ENCODE measurements at regions not wholly inside any gene's neighbourhood (a gene's known extent, or its start where the extent isn't known, plus 50 kb on each side); places are given as distances from the start of the nearest gene placed in this dataset.
"Not testable (repeated sequence)": the region's sequence is repeated elsewhere in the genome, so short reads cannot be mapped to it uniquely, and the experiment has no call there.

GRCh38 chr5:135182675-135183074, 148.6 kb upstream of the PITX1 start:
- DNase-seq (ENCODE audit: low read depth), result no peak

GRCh38 chr5:135181653-135182052, 147.6 kb upstream of the PITX1 start:
- DNase-seq (ENCODE audit: low read depth), result no peak

- no peak for DNase-seq (ENCODE audit: low read depth)
Measured at GRCh38 chr5:135179308-135179980, 145.4 kb upstream of the PITX1 start.

GRCh38 chr5:135178476-135179155, 144.6 kb upstream of the PITX1 start:
- DNase-seq (ENCODE audit: low read depth), result no peak

GRCh38 chr5:135177591-135177990, 143.6 kb upstream of the PITX1 start:
- no peak for DNase-seq (ENCODE audit: low read depth)

- DNase-seq (ENCODE audit: low read depth), result no peak
Measured at GRCh38 chr5:135176991-135177390, 143.0 kb upstream of the PITX1 start.

- DNase-seq (ENCODE audit: low read depth), result no peak
Measured at GRCh38 chr5:135174315-135175096, 140.5 kb upstream of the PITX1 start.

GRCh38 chr5:135173662-135174290, 139.7 kb upstream of the PITX1 start:
- DNase-seq (ENCODE audit: low read depth), result no peak

GRCh38 chr5:135172718-135173117, 138.7 kb upstream of the PITX1 start:
- no peak for DNase-seq (ENCODE audit: low read depth)

- no peak for DNase-seq (ENCODE audit: low read depth)
Measured at GRCh38 chr5:135171336-135171735, 137.3 kb upstream of the PITX1 start.

GRCh38 chr5:135170500-135170899, 136.5 kb upstream of the PITX1 start:
- no peak for DNase-seq (ENCODE audit: low read depth)

- no peak for DNase-seq (ENCODE audit: low read depth)
Measured at GRCh38 chr5:135169753-135170152, 135.7 kb upstream of the PITX1 start.

- DNase-seq (ENCODE audit: low read depth), result no peak
Measured at GRCh38 chr5:135167634-135168033, 133.6 kb upstream of the PITX1 start.

- not testable (repeated sequence) for DNase-seq (ENCODE audit: low read depth)
Measured at GRCh38 chr5:135164873-135165614, 131.0 kb upstream of the PITX1 start.

- DNase-seq (ENCODE audit: low read depth), result no peak
Measured at GRCh38 chr5:135163964-135164363, 129.9 kb upstream of the PITX1 start.

- no peak for DNase-seq (ENCODE audit: low read depth)
Measured at GRCh38 chr5:135163391-135163790, 129.4 kb upstream of the PITX1 start.

- no peak for DNase-seq (ENCODE audit: low read depth)
Measured at GRCh38 chr5:135162661-135163265, 128.7 kb upstream of the PITX1 start.

- no peak for DNase-seq (ENCODE audit: low read depth)
Measured at GRCh38 chr5:135161221-135161620, 127.2 kb upstream of the PITX1 start.

- no peak for DNase-seq (ENCODE audit: low read depth)
Measured at GRCh38 chr5:135160036-135160675, 126.1 kb upstream of the PITX1 start.

GRCh38 chr5:135159626-135160025, 125.6 kb upstream of the PITX1 start:
- DNase-seq (ENCODE audit: low read depth), result no peak

GRCh38 chr5:135158982-135159381, 125.0 kb upstream of the PITX1 start:
- DNase-seq (ENCODE audit: low read depth), result no peak
